ENCODE measurements at regions not wholly inside any gene's neighbourhood (a gene's known extent, or its start where the extent isn't known, plus 50 kb on each side); places are given as distances from the start of the nearest gene placed in this dataset.

- TF ChIP-seq CTCF (conservative IDR thresholded peaks at IDR 0.05 in 1 of 2, IDR thresholded peaks at IDR 0.05 in 1 of 2; ENCODE audit: low read depth in 1 of 2, low read length in 2 of 2) (no peak), EZH2 (IDR thresholded peaks at IDR 0.05; ENCODE audit: low read length, missing control alignments) (no peak)
Measured at GRCh38 chr15:70281811-70282307, 184.1 kb upstream of the TLE3 start.
